ENCODE measurements at regions not wholly inside any gene's neighbourhood (a gene's known extent, or its start where the extent isn't known, plus 50 kb on each side); places are given as distances from the start of the nearest gene placed in this dataset.

DNA sequence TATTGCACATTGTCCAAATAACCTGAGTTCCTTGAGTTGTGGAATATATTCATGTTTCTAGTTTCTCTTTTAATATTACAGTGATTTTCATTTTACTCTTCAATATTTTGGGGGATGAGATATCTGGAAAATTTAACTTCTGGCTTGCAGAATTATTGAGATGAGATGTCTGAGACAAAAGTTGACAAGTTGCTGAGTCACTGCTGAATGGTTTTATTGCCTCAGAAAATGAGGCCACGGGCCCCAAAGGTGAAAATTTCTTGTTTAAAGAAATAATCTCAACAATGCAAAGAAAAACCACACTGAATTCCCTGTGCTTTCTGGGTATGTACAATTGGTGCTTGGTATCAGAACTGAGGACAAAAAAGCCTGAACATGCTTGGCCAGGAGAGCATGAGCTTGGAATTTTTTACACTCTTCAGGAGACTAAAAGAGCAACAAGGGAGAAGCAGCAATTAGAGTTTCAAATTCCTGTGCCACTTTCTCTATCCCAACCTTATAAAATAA lies 129.2 kb upstream of the TOM1L1 start:
- H3K9me3 ChIP-seq (ENCODE audit: low read length), result no peaks in the 10 kb centered on the region
- POLR2A ChIA-PET, result no interaction called here
- H3K36me3 ChIP-seq (replicated peaks in 1 of 2; ENCODE audit: control insufficient read depth in 1 of 2, insufficient read depth in 2 of 2, low read length in 2 of 2), result no peaks in the 10 kb centered on the region
- intact Hi-C loops (cut with micrococcal nuclease; ENCODE audit: unreplicated experiment) (no loop called here), in situ Hi-C loops (cut with HindIII; ENCODE audit: extremely low pct_ligation_motif_present, low pct_unique_long_range_greater_than_20kb) (no loop called here)
- H3K4me1 ChIP-seq (ENCODE audit: insufficient read depth, low read length), result no peaks in the 10 kb centered on the region
- CTCF ChIA-PET (ENCODE audit: low intra/inter-chr PET ratio, low total read pairs), result no interaction called here
- H4K20me1 ChIP-seq (ENCODE audit: insufficient read depth, low read length), result no peaks in the 10 kb centered on the region
- 3% methylated on average over 1 of the region's 1 CpG for WGBS (ENCODE audit: low lambda C conversion rate)
- DNase-seq (ENCODE audit: low spot score) (no peak), FAIRE-seq (no peak), ATAC-seq (no peak)
- no peaks in the 10 kb centered on the region for H3K79me2 ChIP-seq (ENCODE audit: insufficient read depth, low read length)
- no TSS peak for BruUV-seq (replicated peaks)
- H2AFZ ChIP-seq (ENCODE audit: low read length), result no peak overlapping the region
- no peak overlapping the region for H3K9ac ChIP-seq (ENCODE audit: insufficient read depth, low read depth, low read length)
- H3K27me3 ChIP-seq (ENCODE audit: control insufficient read depth in 1 of 2, insufficient read depth in 2 of 2, low read length in 2 of 2), result no peaks in the 10 kb centered on the region
- H3K4me2 ChIP-seq (ENCODE audit: low read depth, low read length), result no peak overlapping the region
- TF ChIP-seq MAFK (conservative IDR thresholded peaks at IDR 0.05 in 1 of 2, IDR thresholded peaks at IDR 0.05 in 1 of 2; ENCODE audit: low read length in 2 of 2) (0 out of 4 replicates have a peak, but pooled peaks of 1 of the 2 experiments have one; percentile 13), NONO (IDR thresholded peaks at IDR 0.05) (no peak), NONO (CRISPR knock-in tag; conservative IDR thresholded peaks at IDR 0.05) (no peak), NFE2L2 (IDR thresholded peaks at IDR 0.05; ENCODE audit: low read length) (peak; percentile 63; the same call in 1 of the 2 replicates)
- no peak overlapping the region for H3K27ac ChIP-seq (ENCODE audit: extremely low read length, insufficient read depth, low read length)
- no peak overlapping the region for H3K4me3 ChIP-seq (replicated peaks in 1 of 3; ENCODE audit: insufficient read depth in 1 of 3, low read depth in 2 of 3, low read length in 3 of 3)

DNA sequence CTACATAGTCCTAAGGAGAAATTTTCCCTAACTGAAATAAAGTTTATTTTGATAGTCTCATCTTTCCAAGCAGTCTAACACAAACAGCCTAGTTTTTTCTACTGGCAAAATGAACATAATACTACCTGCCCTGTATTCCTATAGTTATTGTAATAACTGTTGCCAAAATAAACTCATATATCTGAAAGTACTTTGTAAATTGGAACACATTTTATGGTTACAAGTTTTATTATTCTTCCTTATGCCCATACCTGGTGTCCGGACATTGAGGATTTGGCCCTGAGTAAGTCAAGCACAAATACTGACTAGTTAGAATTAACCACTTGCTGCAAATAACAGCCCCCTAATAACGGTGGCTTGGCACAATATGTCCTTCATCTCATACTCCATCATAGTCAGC lies 120.4 kb upstream of the TOM1L1 start:
- in situ Hi-C loops (cut with HindIII; ENCODE audit: extremely low pct_ligation_motif_present, low pct_unique_long_range_greater_than_20kb), result no loop called here
- TF ChIP-seq, protein P1, sequence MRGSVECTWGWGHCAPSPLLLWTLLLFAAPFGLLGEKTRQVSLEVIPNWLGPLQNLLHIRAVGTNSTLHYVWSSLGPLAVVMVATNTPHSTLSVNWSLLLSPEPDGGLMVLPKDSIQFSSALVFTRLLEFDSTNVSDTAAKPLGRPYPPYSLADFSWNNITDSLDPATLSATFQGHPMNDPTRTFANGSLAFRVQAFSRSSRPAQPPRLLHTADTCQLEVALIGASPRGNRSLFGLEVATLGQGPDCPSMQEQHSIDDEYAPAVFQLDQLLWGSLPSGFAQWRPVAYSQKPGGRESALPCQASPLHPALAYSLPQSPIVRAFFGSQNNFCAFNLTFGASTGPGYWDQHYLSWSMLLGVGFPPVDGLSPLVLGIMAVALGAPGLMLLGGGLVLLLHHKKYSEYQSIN (CRISPR knock-in tag; IDR thresholded peaks at IDR 0.05; ENCODE audit: borderline replicate concordance), result no peak
- no peak for TF ChIP-seq ZNF550 (CRISPR knock-in tag; IDR thresholded peaks at IDR 0.05; ENCODE audit: borderline replicate concordance)
- TF ChIP-seq GFI1 (CRISPR knock-in tag; IDR thresholded peaks at IDR 0.05; ENCODE audit: borderline replicate concordance), result no peak
- no peak for TF ChIP-seq NR1H2 (CRISPR knock-in tag; IDR thresholded peaks at IDR 0.05; ENCODE audit: borderline replicate concordance, low read depth)
- TF ChIP-seq SP4 (CRISPR knock-in tag; IDR thresholded peaks at IDR 0.05), result no peak
- TF ChIP-seq, protein P2, sequence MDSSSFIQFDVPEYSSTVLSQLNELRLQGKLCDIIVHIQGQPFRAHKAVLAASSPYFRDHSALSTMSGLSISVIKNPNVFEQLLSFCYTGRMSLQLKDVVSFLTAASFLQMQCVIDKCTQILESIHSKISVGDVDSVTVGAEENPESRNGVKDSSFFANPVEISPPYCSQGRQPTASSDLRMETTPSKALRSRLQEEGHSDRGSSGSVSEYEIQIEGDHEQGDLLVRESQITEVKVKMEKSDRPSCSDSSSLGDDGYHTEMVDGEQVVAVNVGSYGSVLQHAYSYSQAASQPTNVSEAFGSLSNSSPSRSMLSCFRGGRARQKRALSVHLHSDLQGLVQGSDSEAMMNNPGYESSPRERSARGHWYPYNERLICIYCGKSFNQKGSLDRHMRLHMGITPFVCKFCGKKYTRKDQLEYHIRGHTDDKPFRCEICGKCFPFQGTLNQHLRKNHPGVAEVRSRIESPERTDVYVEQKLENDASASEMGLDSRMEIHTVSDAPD (CRISPR knock-in tag; IDR thresholded peaks at IDR 0.05), result no peak
- TF ChIP-seq, protein P3, sequence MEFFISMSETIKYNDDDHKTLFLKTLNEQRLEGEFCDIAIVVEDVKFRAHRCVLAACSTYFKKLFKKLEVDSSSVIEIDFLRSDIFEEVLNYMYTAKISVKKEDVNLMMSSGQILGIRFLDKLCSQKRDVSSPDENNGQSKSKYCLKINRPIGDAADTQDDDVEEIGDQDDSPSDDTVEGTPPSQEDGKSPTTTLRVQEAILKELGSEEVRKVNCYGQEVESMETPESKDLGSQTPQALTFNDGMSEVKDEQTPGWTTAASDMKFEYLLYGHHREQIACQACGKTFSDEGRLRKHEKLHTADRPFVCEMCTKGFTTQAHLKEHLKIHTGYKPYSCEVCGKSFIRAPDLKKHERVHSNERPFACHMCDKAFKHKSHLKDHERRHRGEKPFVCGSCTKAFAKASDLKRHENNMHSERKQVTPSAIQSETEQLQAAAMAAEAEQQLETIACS (CRISPR knock-in tag; IDR thresholded peaks at IDR 0.05), result no peak
- TF ChIP-seq, protein P4, sequence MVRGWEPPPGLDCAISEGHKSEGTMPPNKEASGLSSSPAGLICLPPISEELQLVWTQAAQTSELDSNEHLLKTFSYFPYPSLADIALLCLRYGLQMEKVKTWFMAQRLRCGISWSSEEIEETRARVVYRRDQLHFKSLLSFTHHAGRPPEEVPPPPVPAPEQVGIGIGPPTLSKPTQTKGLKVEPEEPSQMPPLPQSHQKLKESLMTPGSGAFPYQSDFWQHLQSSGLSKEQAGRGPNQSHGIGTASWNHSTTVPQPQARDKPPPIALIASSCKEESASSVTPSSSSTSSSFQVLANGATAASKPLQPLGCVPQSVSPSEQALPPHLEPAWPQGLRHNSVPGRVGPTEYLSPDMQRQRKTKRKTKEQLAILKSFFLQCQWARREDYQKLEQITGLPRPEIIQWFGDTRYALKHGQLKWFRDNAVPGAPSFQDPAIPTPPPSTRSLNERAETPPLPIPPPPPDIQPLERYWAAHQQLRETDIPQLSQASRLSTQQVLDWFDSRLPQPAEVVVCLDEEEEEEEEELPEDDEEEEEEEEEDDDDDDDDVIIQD (CRISPR knock-in tag; IDR thresholded peaks at IDR 0.05; ENCODE audit: low read depth), result no peak
- TF ChIP-seq KMT2B (CRISPR knock-in tag; IDR thresholded peaks at IDR 0.05), result no peak
- TF ChIP-seq ZNF274 (CRISPR knock-in tag; IDR thresholded peaks at IDR 0.05), result no peak
- no peak for TF ChIP-seq TAF15 (IDR thresholded peaks at IDR 0.05; ENCODE audit: low read depth, low read length, poor library complexity, severe bottlenecking)

More for the DNA sequence above, 120.4 kb upstream of the TOM1L1 start:
- Histone ChIP-seq H3K36me3 (replicated peaks in 1 of 2; ENCODE audit: control insufficient read depth in 1 of 2, insufficient read depth in 2 of 2, low read length in 2 of 2) (no peaks in the 10 kb centered on the region), H4K20me1 (ENCODE audit: insufficient read depth, low read length) (no peaks in the 10 kb centered on the region), H3K27me3 (ENCODE audit: control insufficient read depth in 1 of 2, insufficient read depth in 2 of 2, low read length in 2 of 2) (no peaks in the 10 kb centered on the region), H3K4me3 (replicated peaks in 1 of 3; ENCODE audit: insufficient read depth in 1 of 3, low read depth in 2 of 3, low read length in 3 of 3) (no peak overlapping the region), H2AFZ (ENCODE audit: low read length) (no peak overlapping the region), H3K9me3 (ENCODE audit: low read length) (no peaks in the 10 kb centered on the region), H3K27ac (ENCODE audit: extremely low read length, insufficient read depth, low read length) (no peak overlapping the region), H3K4me1 (ENCODE audit: insufficient read depth, low read length) (no peaks in the 10 kb centered on the region), H3K79me2 (ENCODE audit: insufficient read depth, low read length) (no peaks in the 10 kb centered on the region), H3K4me2 (ENCODE audit: low read depth, low read length) (no peak overlapping the region), H3K9ac (ENCODE audit: insufficient read depth, low read depth, low read length) (no peak overlapping the region)
- DNase-seq (ENCODE audit: low spot score) (no peak), ATAC-seq (no peak), FAIRE-seq (no peak)
- BruUV-seq (replicated peaks), result no TSS peak
- POLR2A ChIA-PET, result no interaction called here
- 27% methylated on average over 2 of the region's 2 CpGs for WGBS (ENCODE audit: low lambda C conversion rate)
- CTCF ChIA-PET (ENCODE audit: low intra/inter-chr PET ratio, low total read pairs), result no interaction called here
- intact Hi-C loops (cut with micrococcal nuclease; ENCODE audit: unreplicated experiment), result no loop called here
